Activated CD8-positive, alpha-beta T cell treated with anti-CD3 and anti-CD28 coated beads for 36 hours (primary cell): ENCODE measurements at regions not wholly inside any gene's neighbourhood (a gene's known extent, or its start where the extent isn't known, plus 50 kb on each side); places are given as distances from the start of the nearest gene placed in this dataset.

Source experiments
- ATAC-seq: fragments of 200-7000 bp; cut with Tn5 transposase; one replicate; pipeline ENCODE4 v1.10.0; 2021; ENCODE audit warnings: mild to moderate bottlenecking, moderate library complexity
- CTCF ChIA-PET: fragments of 350-600 bp; sonication (Branson Sonifier 250); formaldehyde crosslinking; loops from one replicate; lab custom pipeline; 2021; ENCODE audit warnings: antibody characterized with exemption; lab: Charles Lee
- POLR2A ChIA-PET: fragments of 350-600 bp; sonication (Branson Sonifier 250); formaldehyde crosslinking; loops from one replicate; lab custom pipeline; 2021; ENCODE audit warnings: antibody characterized with exemption; lab: Charles Lee
- DNase-seq: peaks from one replicate; pipeline ENCODE4 v3.0.0-alpha.2; 2020
- H3K27ac Mint-ChIP-seq: one replicate; pipeline ENCODE4 v1.8.0; 2021; ENCODE audit warnings: mild to moderate bottlenecking, mixed read lengths
- H3K27me3 Mint-ChIP-seq: one replicate; pipeline ENCODE4 v1.8.0; 2021; ENCODE audit warnings: mixed read lengths
- H3K36me3 Mint-ChIP-seq: one replicate; pipeline ENCODE4 v1.8.0; 2021; ENCODE audit warnings: low read depth, mixed read lengths
- H3K4me1 Mint-ChIP-seq: one replicate; pipeline ENCODE4 v1.8.0; 2021; ENCODE audit warnings: low read depth, mixed read lengths
- H3K4me3 Mint-ChIP-seq: one replicate; pipeline ENCODE4 v1.8.0; 2021; ENCODE audit warnings: mild to moderate bottlenecking, moderate library complexity, mixed read lengths
- H3K9me3 Mint-ChIP-seq: one replicate; pipeline ENCODE4 v1.8.0; 2021; ENCODE audit warnings: mixed read lengths
- intact Hi-C: fragments of 100-400 bp; cut with micrococcal nuclease; formaldehyde crosslinking; loops from one replicate; pipeline ENCODE4 v1.10.0; 2022
- TF ChIP-seq, protein P1 (sequence below): fragments of 200-600 bp; IDR thresholded peaks from one replicate; pipeline ENCODE4 v1.8.0; 2022; ENCODE audit warnings: antibody characterized with exemption, mild to moderate bottlenecking

GRCh38 chr18:66048406-66048805 lies 297.6 kb downstream of the CDH7 start:
- TF ChIP-seq, protein P1, sequence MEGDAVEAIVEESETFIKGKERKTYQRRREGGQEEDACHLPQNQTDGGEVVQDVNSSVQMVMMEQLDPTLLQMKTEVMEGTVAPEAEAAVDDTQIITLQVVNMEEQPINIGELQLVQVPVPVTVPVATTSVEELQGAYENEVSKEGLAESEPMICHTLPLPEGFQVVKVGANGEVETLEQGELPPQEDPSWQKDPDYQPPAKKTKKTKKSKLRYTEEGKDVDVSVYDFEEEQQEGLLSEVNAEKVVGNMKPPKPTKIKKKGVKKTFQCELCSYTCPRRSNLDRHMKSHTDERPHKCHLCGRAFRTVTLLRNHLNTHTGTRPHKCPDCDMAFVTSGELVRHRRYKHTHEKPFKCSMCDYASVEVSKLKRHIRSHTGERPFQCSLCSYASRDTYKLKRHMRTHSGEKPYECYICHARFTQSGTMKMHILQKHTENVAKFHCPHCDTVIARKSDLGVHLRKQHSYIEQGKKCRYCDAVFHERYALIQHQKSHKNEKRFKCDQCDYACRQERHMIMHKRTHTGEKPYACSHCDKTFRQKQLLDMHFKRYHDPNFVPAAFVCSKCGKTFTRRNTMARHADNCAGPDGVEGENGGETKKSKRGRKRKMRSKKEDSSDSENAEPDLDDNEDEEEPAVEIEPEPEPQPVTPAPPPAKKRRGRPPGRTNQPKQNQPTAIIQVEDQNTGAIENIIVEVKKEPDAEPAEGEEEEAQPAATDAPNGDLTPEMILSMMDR, result no peak
- Mint-ChIP-seq H3K27me3 (no peaks in the 10 kb centered on the region), H3K36me3 (no peaks in the 10 kb centered on the region), H3K27ac (no peak overlapping the region), H3K9me3 (peaks cover 6% of the 10 kb centered on the region), H3K4me1 (no peaks in the 10 kb centered on the region), H3K4me3 (no peak overlapping the region)
- CTCF ChIA-PET, result no interaction called here
- no peak for ATAC-seq
- POLR2A ChIA-PET, result no interaction called here
- intact Hi-C loops, result no loop called here
- DNase-seq, result no peak

DNA sequence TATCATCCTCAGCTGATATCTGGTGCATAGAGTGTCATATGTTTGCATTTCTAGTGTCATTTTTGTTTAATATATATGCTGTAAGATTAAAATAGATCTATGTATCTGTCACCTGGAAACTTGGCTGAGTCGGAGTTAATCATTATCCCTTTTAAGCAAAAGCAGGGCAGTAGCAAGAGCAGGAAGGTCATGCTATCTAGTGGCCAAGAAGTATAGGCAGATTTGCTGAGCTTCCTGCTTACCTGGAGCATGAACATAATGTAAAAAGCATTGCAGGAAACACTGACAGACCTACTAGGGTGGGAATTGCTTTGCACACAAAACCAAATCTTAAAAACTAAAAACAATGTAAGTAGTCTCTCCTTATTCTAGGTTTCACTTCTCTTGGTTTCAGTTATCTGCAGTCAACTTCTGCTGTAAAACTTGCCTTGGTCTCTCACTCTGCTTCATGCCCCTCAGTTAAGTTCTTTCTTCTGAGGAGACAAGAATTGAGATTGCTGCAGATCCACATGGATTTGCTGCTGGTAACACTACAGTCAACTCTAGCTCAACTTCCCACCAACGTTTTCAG lies 295.3 kb downstream of the CDH7 start:
- ATAC-seq (no peak), DNase-seq (no peak)
- Mint-ChIP-seq H3K9me3 (peaks cover 5% of the 10 kb centered on the region), H3K27me3 (no peaks in the 10 kb centered on the region), H3K27ac (no peak overlapping the region), H3K36me3 (no peaks in the 10 kb centered on the region), H3K4me1 (no peaks in the 10 kb centered on the region), H3K4me3 (no peak overlapping the region)
- ChIA-PET CTCF (no interaction called here), POLR2A (interaction anchor here (0.6 kb wide), 1 partner anchor 165 kb away, joined by 3 read pairs; no protein-coding TSS in a partner anchor)
- TF ChIP-seq, protein P1, result no peak
- intact Hi-C loops, result no loop called here

GRCh38 chr18:66043009-66043408 lies 292.2 kb downstream of the CDH7 start:
- DNase-seq (no peak), ATAC-seq (no peak)
- Mint-ChIP-seq H3K9me3 (peaks cover 2% of the 10 kb centered on the region), H3K27ac (no peak overlapping the region), H3K36me3 (no peaks in the 10 kb centered on the region), H3K4me1 (no peaks in the 10 kb centered on the region), H3K27me3 (no peaks in the 10 kb centered on the region), H3K4me3 (no peak overlapping the region)
- CTCF ChIA-PET, result no interaction called here
- intact Hi-C loops, result no loop called here
- TF ChIP-seq, protein P1, result no peak
- POLR2A ChIA-PET, result no interaction called here

DNA sequence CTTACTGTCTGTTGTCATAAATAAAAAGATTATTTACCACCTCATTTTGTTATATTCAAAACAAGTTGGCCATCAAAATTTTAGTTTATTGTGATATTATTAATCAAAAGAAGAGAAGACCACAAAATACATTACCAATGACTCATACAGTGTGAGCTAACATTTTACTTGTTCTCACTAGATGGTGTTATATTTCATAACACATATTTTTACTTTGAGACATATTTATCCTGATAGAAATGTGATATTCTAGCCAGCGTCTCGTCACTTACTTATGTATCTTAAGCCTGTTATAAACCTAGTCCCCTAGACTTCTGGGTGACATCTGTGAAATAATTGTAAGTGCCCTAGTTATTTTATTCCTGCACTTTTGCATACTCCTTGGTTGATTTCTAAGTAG lies 263.2 kb downstream of the CDH7 start:
- no peak for DNase-seq
- no peaks in the 10 kb centered on the region for H3K27me3 Mint-ChIP-seq
- POLR2A ChIA-PET, result no interaction called here
- intact Hi-C loops, result no loop called here
- CTCF ChIA-PET, result no interaction called here
- H3K36me3 Mint-ChIP-seq, result no peaks in the 10 kb centered on the region
- H3K9me3 Mint-ChIP-seq, result peaks cover 7% of the 10 kb centered on the region
- no peak overlapping the region for H3K27ac Mint-ChIP-seq
- TF ChIP-seq, protein P1, result no peak
- H3K4me3 Mint-ChIP-seq, result no peak overlapping the region
- H3K4me1 Mint-ChIP-seq, result no peaks in the 10 kb centered on the region
- ATAC-seq, result no peak

- Mint-ChIP-seq H3K27me3 (no peaks in the 10 kb centered on the region), H3K9me3 (peaks cover 6% of the 10 kb centered on the region), H3K27ac (no peak overlapping the region), H3K4me1 (no peaks in the 10 kb centered on the region), H3K4me3 (no peak overlapping the region), H3K36me3 (no peaks in the 10 kb centered on the region)
- DNase-seq, result no peak
- POLR2A ChIA-PET, result no interaction called here
- intact Hi-C loops, result no loop called here
- ATAC-seq, result no peak
- CTCF ChIA-PET, result no interaction called here
- TF ChIP-seq, protein P1, result no peak
Observed at GRCh38 chr18:66011916-66012315, 261.1 kb downstream of the CDH7 start.
